Thyroid gland (tissue), 4 donors: ENCODE measurements at regions not wholly inside any gene's neighbourhood (a gene's known extent, or its start where the extent isn't known, plus 50 kb on each side); places are given as distances from the start of the nearest gene placed in this dataset.

ENCODE experiments used
- CTCF ChIP-seq, 6 experiments: fragments of 200-600 bp in 3 of 6; fragments of 450-650 bp in 3 of 6; sonication (generic) in 3 of 6; IDR thresholded peaks; one replicate each; pipeline ENCODE4 v1.5.1; 2016 to 2019; ENCODE audit warnings: antibody characterized with exemption in 6 of 6, mild to moderate bottlenecking in 2 of 6, inconsistent platforms in 1 of 6, moderate library complexity in 1 of 6
- POLR2A ChIP-seq, 2 donors: fragments of 450-650 bp; IDR thresholded peaks; one replicate each; pipeline ENCODE4 v1.6.1; 2017; ENCODE audit warnings: antibody characterized with exemption in 2 of 2, mild to moderate bottlenecking in 2 of 2, moderate library complexity in 1 of 2

DNA sequence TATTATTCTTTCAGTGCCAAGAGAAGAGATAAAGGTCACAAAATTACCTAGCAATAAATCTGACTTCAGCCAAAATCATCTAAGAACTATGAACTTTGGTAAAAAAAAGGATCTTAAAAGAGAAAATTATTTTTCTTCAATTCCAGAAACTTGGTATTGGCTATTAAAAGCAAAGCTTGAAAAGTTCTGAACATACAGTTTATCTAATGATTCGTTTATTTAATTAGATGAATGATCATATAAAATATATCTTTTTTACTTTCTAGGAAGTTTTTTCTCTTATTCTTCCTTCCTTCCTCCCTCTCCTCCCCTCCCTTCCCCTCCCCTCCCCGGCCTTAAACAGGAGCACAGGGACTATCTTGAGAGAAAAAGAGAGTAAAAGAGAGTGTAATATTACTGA lies 536.1 kb downstream of the SOX11 start:
- no peak for TF ChIP-seq POLR2A (IDR thresholded peaks at IDR 0.05)
- no peak for TF ChIP-seq CTCF (IDR thresholded peaks at IDR 0.05)
